B cell (primary cell): ENCODE measurements at regions not wholly inside any gene's neighbourhood (a gene's known extent, or its start where the extent isn't known, plus 50 kb on each side); places are given as distances from the start of the nearest gene placed in this dataset.

ENCODE experiments used
- EZH2 ChIP-seq: IDR thresholded peaks from 2 replicates; pipeline ENCODE4 v1.6.1; 2012; ENCODE audit warnings: borderline replicate concordance, low read depth, mild to moderate bottlenecking, moderate library complexity, low read length; ENCODE audit not compliant: insufficient read depth, poor library complexity, severe bottlenecking
- TF ChIP-seq, protein P1 (sequence below): fragments of 200-600 bp; IDR thresholded peaks from one replicate; pipeline ENCODE4 v1.8.0; 2022; ENCODE audit warnings: antibody characterized with exemption, mild to moderate bottlenecking

DNA sequence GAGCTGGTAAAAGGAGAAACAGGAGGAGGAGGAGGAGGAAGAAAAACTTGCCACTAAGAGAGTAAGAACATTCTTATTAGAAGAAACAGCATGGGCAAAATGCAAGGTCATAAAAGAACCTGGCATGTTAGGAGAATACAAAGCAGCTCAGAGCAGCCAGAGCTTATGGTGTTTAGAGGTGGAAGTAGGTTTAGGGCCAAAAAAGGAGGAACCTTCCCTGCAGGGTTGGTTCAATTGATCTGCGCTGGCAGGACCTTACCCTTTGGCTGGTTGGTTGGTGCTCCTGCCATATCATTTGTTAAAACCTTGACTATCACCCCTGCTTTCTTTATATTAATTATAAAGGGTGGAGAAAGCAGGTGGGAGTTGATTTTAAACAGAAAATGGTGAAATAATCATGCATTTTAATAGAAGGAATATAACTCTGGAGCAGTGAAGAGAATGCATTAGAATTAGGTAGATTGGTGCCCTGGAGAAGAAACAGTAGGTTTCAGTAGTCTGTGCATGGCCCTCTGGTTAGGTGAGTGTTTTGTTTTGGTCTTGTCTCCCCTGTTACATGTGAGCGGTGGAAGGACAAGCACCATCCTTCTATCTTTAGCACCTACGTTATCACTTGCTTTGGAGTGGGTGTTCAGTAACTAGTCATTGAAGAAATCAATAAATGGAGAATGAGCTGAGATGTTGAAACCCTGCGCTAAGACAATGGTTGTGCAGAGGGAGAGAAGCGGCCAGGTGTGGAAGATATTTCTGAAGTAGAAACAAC is 110.4 kb upstream of the NGF start:
- TF ChIP-seq, protein P1, sequence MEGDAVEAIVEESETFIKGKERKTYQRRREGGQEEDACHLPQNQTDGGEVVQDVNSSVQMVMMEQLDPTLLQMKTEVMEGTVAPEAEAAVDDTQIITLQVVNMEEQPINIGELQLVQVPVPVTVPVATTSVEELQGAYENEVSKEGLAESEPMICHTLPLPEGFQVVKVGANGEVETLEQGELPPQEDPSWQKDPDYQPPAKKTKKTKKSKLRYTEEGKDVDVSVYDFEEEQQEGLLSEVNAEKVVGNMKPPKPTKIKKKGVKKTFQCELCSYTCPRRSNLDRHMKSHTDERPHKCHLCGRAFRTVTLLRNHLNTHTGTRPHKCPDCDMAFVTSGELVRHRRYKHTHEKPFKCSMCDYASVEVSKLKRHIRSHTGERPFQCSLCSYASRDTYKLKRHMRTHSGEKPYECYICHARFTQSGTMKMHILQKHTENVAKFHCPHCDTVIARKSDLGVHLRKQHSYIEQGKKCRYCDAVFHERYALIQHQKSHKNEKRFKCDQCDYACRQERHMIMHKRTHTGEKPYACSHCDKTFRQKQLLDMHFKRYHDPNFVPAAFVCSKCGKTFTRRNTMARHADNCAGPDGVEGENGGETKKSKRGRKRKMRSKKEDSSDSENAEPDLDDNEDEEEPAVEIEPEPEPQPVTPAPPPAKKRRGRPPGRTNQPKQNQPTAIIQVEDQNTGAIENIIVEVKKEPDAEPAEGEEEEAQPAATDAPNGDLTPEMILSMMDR = no peak
- TF ChIP-seq EZH2 = no peak
